Tibial nerve (tissue), 4 donors: ENCODE measurements at regions not wholly inside any gene's neighbourhood (a gene's known extent, or its start where the extent isn't known, plus 50 kb on each side); places are given as distances from the start of the nearest gene placed in this dataset.

Experiments
- DNase-seq, 2 donors: peaks; one replicate each; pipeline ENCODE4 v3.0.0-alpha.2; 2019; ENCODE audit warnings: low spot score in 2 of 2
- H3K27ac ChIP-seq, 4 donors: fragments of 200-600 bp; sonication (generic) in 3 of 4; one replicate each; pipeline ENCODE4 v1.5.1; 2017 to 2019; ENCODE audit warnings: mild to moderate bottlenecking in 1 of 4
- H3K27me3 ChIP-seq, 2 donors: fragments of 200-600 bp; sonication (generic) in 1 of 2; one replicate each; pipeline versions ENCODE4 v1.5.1 to v1.6.0; 2017 to 2019
- H3K36me3 ChIP-seq, 3 donors: fragments of 200-600 bp; sonication (generic); one replicate each; pipeline ENCODE4 v1.5.1; 2018 to 2019
- H3K4me1 ChIP-seq, 4 donors: fragments of 200-600 bp; sonication (generic) in 3 of 4; one replicate each; pipeline ENCODE4 v1.5.1; 2017 to 2019
- H3K4me3 ChIP-seq, 4 donors: fragments of 200-600 bp; sonication (generic) in 3 of 4; one replicate each; pipeline ENCODE4 v1.5.1; 2017 to 2019; ENCODE audit warnings: mild to moderate bottlenecking in 1 of 4, moderate library complexity in 1 of 4
- H3K9me3 ChIP-seq, 4 donors: fragments of 200-600 bp; sonication (generic) in 3 of 4; one replicate each; pipeline ENCODE4 v1.5.1; 2017 to 2019
- CTCF ChIP-seq, 5 experiments: fragments of 200-600 bp in 3 of 5; fragments of 450-650 bp in 2 of 5; sonication (generic) in 3 of 5; IDR thresholded peaks; one replicate each; pipeline ENCODE4 v1.5.1; 2016 to 2019; ENCODE audit warnings: antibody characterized with exemption in 5 of 5, mild to moderate bottlenecking in 3 of 5, moderate library complexity in 2 of 5
- EP300 ChIP-seq, 2 donors: sonication (generic); formaldehyde crosslinking; IDR thresholded peaks; one replicate each; pipeline ENCODE4 v1.6.1; 2017; ENCODE audit warnings: antibody characterized with exemption in 2 of 2, mild to moderate bottlenecking in 1 of 2
- POLR2A ChIP-seq, 2 donors: fragments of 450-650 bp; IDR thresholded peaks; one replicate each; pipeline ENCODE4 v1.6.1; 2017; ENCODE audit warnings: antibody characterized with exemption in 2 of 2, mild to moderate bottlenecking in 2 of 2, moderate library complexity in 2 of 2
- WGBS, 2 donors: methylation state at CpG; one replicate each; pipeline ENCODE4 v1.1.5; 2018; 5-methylcytosine and 5-hydroxymethylcytosine counted together

DNA sequence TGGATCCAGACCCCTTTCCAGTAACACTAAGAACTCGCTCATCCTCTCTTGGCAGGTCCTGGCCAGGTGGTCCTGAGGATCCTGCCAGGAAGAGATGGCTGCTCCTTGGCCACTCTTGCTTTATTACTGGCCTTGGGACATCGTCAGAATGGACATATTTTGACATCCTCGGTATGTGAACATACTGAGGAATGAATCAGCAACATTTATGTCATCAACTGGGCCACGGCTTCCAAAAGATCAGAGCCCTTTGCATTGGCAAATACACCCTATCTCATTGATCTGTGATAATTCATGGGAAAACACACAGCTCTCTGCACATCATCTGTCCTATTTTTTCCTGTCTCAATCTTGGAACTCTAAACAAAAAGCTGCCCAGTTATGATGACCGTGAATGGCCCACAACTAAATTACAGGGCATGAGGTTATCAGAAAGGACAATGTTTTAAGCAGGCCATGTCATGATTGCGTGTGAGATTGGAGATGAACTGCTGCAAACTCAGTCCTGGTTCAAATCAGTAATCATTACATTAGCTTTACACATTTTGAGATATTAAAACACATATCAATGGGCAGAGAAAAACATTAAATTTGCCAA lies 1325.8 kb downstream of the AACS start:
- Histone ChIP-seq H3K9me3 (no peaks in the 10 kb centered on the region), H3K4me1 (no peaks in the 10 kb centered on the region), H3K27ac (no peak overlapping the region), H3K36me3 (no peaks in the 10 kb centered on the region), H3K27me3 (no peaks in the 10 kb centered on the region), H3K4me3 (no peak overlapping the region)
- DNase-seq = no peak
- 61 to 83% methylated on average over 6 of the region's 6 CpGs for WGBS, 2 donors
- TF ChIP-seq EP300 (IDR thresholded peaks at IDR 0.05) (no peak), CTCF (IDR thresholded peaks at IDR 0.05) (no peak), POLR2A (IDR thresholded peaks at IDR 0.05) (no peak)

- Histone ChIP-seq H3K27ac (no peak overlapping the region), H3K27me3 (no peaks in the 10 kb centered on the region), H3K9me3 (peaks cover 0 to 5% (median 0%) of the 10 kb centered on the region in 4 donors), H3K36me3 (no peaks in the 10 kb centered on the region), H3K4me3 (no peak overlapping the region), H3K4me1 (peaks cover 0 to 3% (median 0%) of the 10 kb centered on the region in 4 donors)
- no peak for DNase-seq
- no peak for TF ChIP-seq CTCF (IDR thresholded peaks at IDR 0.05)
- TF ChIP-seq POLR2A (IDR thresholded peaks at IDR 0.05) = no peak
- no peak for TF ChIP-seq EP300 (IDR thresholded peaks at IDR 0.05)
- 56 to 62% methylated on average over 6 of the region's 6 CpGs for WGBS, 2 donors
These were observed 1331.3 kb downstream of the AACS start for GRCh38 chr12:126396536-126396935.

DNA sequence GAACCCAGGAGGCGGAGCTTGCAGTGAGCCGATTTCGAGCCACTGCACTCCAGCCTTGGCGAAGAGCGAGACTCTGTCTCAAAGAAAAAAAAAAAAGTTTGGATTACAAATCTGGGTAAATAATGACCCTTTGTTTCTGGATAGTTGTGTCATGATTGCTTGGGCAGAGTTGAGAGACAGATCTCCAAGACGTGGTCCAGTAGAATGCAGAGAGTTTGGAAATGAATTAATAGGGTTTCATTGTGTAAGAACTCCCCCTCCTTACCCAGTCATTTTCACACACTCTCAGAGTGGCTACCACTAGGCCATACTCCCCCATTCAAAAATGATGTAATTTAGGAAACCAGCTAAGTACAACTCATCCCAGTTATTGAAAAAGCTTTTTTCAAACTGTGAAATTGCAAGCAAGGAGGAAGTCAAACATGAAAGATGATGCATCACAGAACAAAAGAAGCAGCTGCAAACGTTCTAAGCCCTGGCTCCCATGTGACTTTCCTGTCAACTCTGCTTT lies 1331.9 kb downstream of the AACS start:
- H3K4me1 ChIP-seq = peaks cover 0 to 3% (median 0%) of the 10 kb centered on the region in 4 donors
- no peak for DNase-seq
- TF ChIP-seq EP300 (IDR thresholded peaks at IDR 0.05) = peak in 1 of 2 donors; percentile 38
- TF ChIP-seq POLR2A (IDR thresholded peaks at IDR 0.05) = no peak
- H3K4me3 ChIP-seq = no peak overlapping the region
- H3K27ac ChIP-seq = no peak overlapping the region
- no peaks in the 10 kb centered on the region for H3K27me3 ChIP-seq
- peaks cover 0 to 5% (median 0%) of the 10 kb centered on the region in 4 donors for H3K9me3 ChIP-seq
- H3K36me3 ChIP-seq = no peaks in the 10 kb centered on the region
- 32 to 43% methylated on average over 7 of the region's 7 CpGs for WGBS, 2 donors

GRCh38 chr12:126397660-126398059 lies 1332.4 kb downstream of the AACS start:
- Histone ChIP-seq H3K27me3 (no peaks in the 10 kb centered on the region), H3K9me3 (peaks cover 0 to 5% (median 0%) of the 10 kb centered on the region in 4 donors), H3K36me3 (no peaks in the 10 kb centered on the region), H3K4me3 (no peak overlapping the region), H3K27ac (no peak overlapping the region), H3K4me1 (peaks cover 0 to 3% (median 0%) of the 10 kb centered on the region in 4 donors)
- DNase-seq = no peak
- no peak for TF ChIP-seq CTCF (IDR thresholded peaks at IDR 0.05)
- no peak for TF ChIP-seq POLR2A (IDR thresholded peaks at IDR 0.05)
- TF ChIP-seq EP300 (IDR thresholded peaks at IDR 0.05) = no peak
- 79 to 80% methylated on average over 1 of the region's 1 CpG for WGBS, 2 donors

DNA sequence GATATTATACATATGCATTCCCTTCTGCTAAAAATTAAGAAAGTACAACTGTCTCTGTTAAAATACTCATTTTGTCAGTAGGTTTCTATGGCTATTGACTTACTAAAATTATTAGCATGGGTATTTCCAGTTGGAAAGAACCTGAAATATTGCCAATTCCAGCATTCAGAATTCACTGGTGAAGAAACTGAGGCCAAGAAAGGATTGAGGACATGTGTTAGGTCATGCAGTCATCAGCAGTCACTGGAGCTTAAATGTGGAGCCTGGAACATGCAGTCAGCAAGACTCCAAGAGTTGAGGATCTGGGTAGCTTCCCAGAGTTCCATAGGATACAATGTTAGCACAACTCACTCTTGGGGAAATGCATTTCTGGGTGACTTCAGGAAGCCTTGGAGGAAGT lies 1335.6 kb downstream of the AACS start:
- TF ChIP-seq EP300 (IDR thresholded peaks at IDR 0.05) = no peak

GRCh38 chr12:126404293-126404881 lies 1339.2 kb downstream of the AACS start:
- Histone ChIP-seq H3K4me1 (no peaks in the 10 kb centered on the region), H3K4me3 (no peak overlapping the region), H3K36me3 (no peaks in the 10 kb centered on the region), H3K27ac (no peak overlapping the region), H3K9me3 (no peaks in the 10 kb centered on the region), H3K27me3 (no peaks in the 10 kb centered on the region)
- no peak for DNase-seq
- TF ChIP-seq CTCF (IDR thresholded peaks at IDR 0.05) (no peak), POLR2A (IDR thresholded peaks at IDR 0.05) (no peak), EP300 (IDR thresholded peaks at IDR 0.05) (no peak)
- WGBS, 2 donors = 85 to 88% methylated on average over 5 of the region's 5 CpGs

More for the DNA sequence above, 1335.6 kb downstream of the AACS start:
- no peak for DNase-seq
- Histone ChIP-seq H3K27me3 (no peaks in the 10 kb centered on the region), H3K9me3 (peaks cover 0 to 5% (median 0%) of the 10 kb centered on the region in 4 donors), H3K27ac (no peak overlapping the region), H3K36me3 (no peaks in the 10 kb centered on the region), H3K4me1 (peaks cover 0 to 3% (median 0%) of the 10 kb centered on the region in 4 donors), H3K4me3 (no peak overlapping the region)
